Activated T-cell treated with anti-CD3 and anti-CD28 coated beads, Interleukin-2, amount 50 U/mL, for 72 hours (primary cell): ENCODE measurements at regions not wholly inside any gene's neighbourhood (a gene's known extent, or its start where the extent isn't known, plus 50 kb on each side); places are given as distances from the start of the nearest gene placed in this dataset.
"Not testable (repeated sequence)": the region's sequence is repeated elsewhere in the genome, so short reads cannot be mapped to it uniquely, and the experiment has no call there.

Source experiments
- ATAC-seq, 2 donors: fragments of 150-1000 bp; cut with Tn5 transposase; replicated peaks in 1 of 2; 2 replicates each; pipeline ENCODE4 v1.10.0; 2021; ENCODE audit warnings: moderate library complexity in 2 of 2, mild to moderate bottlenecking in 1 of 2
- DNase-seq, 2 donors: peaks; one replicate each; pipeline ENCODE4 v3.0.0; 2021 to 2022; ENCODE audit warnings: mixed read lengths in 1 of 2
- H3K27ac Mint-ChIP-seq: one replicate; pipeline ENCODE4 v1.8.0; 2022; ENCODE audit warnings: mild to moderate bottlenecking, moderate library complexity, mixed read lengths
- H3K27me3 Mint-ChIP-seq: one replicate; pipeline ENCODE4 v1.8.0; 2022; ENCODE audit warnings: low read depth, mixed read lengths
- H3K36me3 Mint-ChIP-seq, 2 donors: one replicate each; pipeline ENCODE4 v1.8.0; 2022; ENCODE audit warnings: mixed read lengths in 2 of 2, mild to moderate bottlenecking in 1 of 2; ENCODE audit not compliant: insufficient read depth in 2 of 2
- H3K4me1 Mint-ChIP-seq: one replicate; pipeline ENCODE4 v1.8.0; 2022; ENCODE audit warnings: low read depth, mixed read lengths
- H3K4me3 Mint-ChIP-seq, 2 donors: one replicate each; pipeline ENCODE4 v1.8.0; 2022; ENCODE audit warnings: mild to moderate bottlenecking in 2 of 2, mixed read lengths in 2 of 2, moderate library complexity in 2 of 2
- H3K9me3 Mint-ChIP-seq, 2 donors: one replicate each; pipeline ENCODE4 v1.8.0; 2022; ENCODE audit warnings: mixed read lengths in 2 of 2

GRCh38 chr14:27314231-27314630, 716.4 kb upstream of the NOVA1 start:
- no peaks in the 10 kb centered on the region for H3K27me3 Mint-ChIP-seq
- H3K9me3 Mint-ChIP-seq, result peaks cover 0 to 10% of the 10 kb centered on the region in 2 donors
- no peak overlapping the region for H3K4me3 Mint-ChIP-seq
- H3K4me1 Mint-ChIP-seq, result no peaks in the 10 kb centered on the region
- DNase-seq, result no peak
- H3K27ac Mint-ChIP-seq, result no peak overlapping the region
- H3K36me3 Mint-ChIP-seq, result peaks cover 0 to 3% of the 10 kb centered on the region in 2 donors
- ATAC-seq, result no peak

- Mint-ChIP-seq H3K4me3 (no peak overlapping the region), H3K9me3 (peaks cover 0 to 10% of the 10 kb centered on the region in 2 donors), H3K4me1 (no peaks in the 10 kb centered on the region), H3K36me3 (no peaks in the 10 kb centered on the region), H3K27me3 (no peaks in the 10 kb centered on the region), H3K27ac (no peak overlapping the region)
- no peak for ATAC-seq
- DNase-seq, result no peak
Observed at GRCh38 chr14:27315477-27315876, 717.6 kb upstream of the NOVA1 start.

GRCh38 chr14:27315947-27316346, 718.1 kb upstream of the NOVA1 start:
- Mint-ChIP-seq H3K27ac (no peak overlapping the region), H3K27me3 (no peaks in the 10 kb centered on the region), H3K36me3 (no peaks in the 10 kb centered on the region), H3K4me3 (no peak overlapping the region), H3K4me1 (no peaks in the 10 kb centered on the region), H3K9me3 (peaks cover 0 to 9% of the 10 kb centered on the region in 2 donors)
- ATAC-seq, result no peak
- DNase-seq, result no peak

GRCh38 chr14:27318774-27319420, 721.1 kb upstream of the NOVA1 start:
- Mint-ChIP-seq H3K36me3 (no peaks in the 10 kb centered on the region), H3K27ac (no peak overlapping the region), H3K4me3 (no peak overlapping the region), H3K9me3 (peaks cover 0 to 8% of the 10 kb centered on the region in 2 donors), H3K27me3 (no peaks in the 10 kb centered on the region), H3K4me1 (no peaks in the 10 kb centered on the region)
- ATAC-seq (no peak), DNase-seq (no peak)

- Mint-ChIP-seq H3K9me3 (peaks cover 0 to 5% of the 10 kb centered on the region in 2 donors), H3K27ac (no peak overlapping the region), H3K27me3 (no peaks in the 10 kb centered on the region), H3K4me3 (no peak overlapping the region), H3K36me3 (no peaks in the 10 kb centered on the region), H3K4me1 (no peaks in the 10 kb centered on the region)
- DNase-seq, result no peak
- no peak for ATAC-seq
Observed at GRCh38 chr14:27320261-27320660, 722.4 kb upstream of the NOVA1 start.

GRCh38 chr14:27327095-27327494, 729.3 kb upstream of the NOVA1 start:
- H3K4me1 Mint-ChIP-seq, result no peaks in the 10 kb centered on the region
- DNase-seq (no peak), ATAC-seq (no peak)
- no peak overlapping the region for H3K4me3 Mint-ChIP-seq
- H3K27me3 Mint-ChIP-seq, result no peaks in the 10 kb centered on the region
- peaks cover 2 to 3% of the 10 kb centered on the region in 2 donors for H3K36me3 Mint-ChIP-seq
- no peak overlapping the region for H3K27ac Mint-ChIP-seq
- H3K9me3 Mint-ChIP-seq, result peaks cover 7 to 8% of the 10 kb centered on the region in 2 donors

- H3K4me1 Mint-ChIP-seq, result no peaks in the 10 kb centered on the region
- ATAC-seq, result no peak
Observed at GRCh38 chr14:27338012-27338411, 740.2 kb upstream of the NOVA1 start.

GRCh38 chr14:27363036-27363435, 765.2 kb upstream of the NOVA1 start:
- H3K27me3 Mint-ChIP-seq, H3K36me3 Mint-ChIP-seq, H3K4me1 Mint-ChIP-seq, ATAC-seq, H3K4me3 Mint-ChIP-seq, H3K27ac Mint-ChIP-seq, DNase-seq: not testable (repeated sequence)
- peaks cover 13% of the 10 kb centered on the region in 2 donors for H3K9me3 Mint-ChIP-seq

More at GRCh38 chr14:27338012-27338411, 740.2 kb upstream of the NOVA1 start:
- Mint-ChIP-seq H3K27me3 (no peaks in the 10 kb centered on the region), H3K9me3 (peaks cover 11 to 15% of the 10 kb centered on the region in 2 donors), H3K36me3 (peaks cover 5 to 6% of the 10 kb centered on the region in 2 donors), H3K4me3 (no peak overlapping the region), H3K27ac (no peak overlapping the region)
- no peak for DNase-seq

GRCh38 chr14:27366596-27366995, 768.8 kb upstream of the NOVA1 start:
- DNase-seq (no peak), ATAC-seq (no peak)
- H3K36me3 Mint-ChIP-seq, result peaks cover 2 to 3% of the 10 kb centered on the region in 2 donors
- no peaks in the 10 kb centered on the region for H3K4me1 Mint-ChIP-seq
- no peaks in the 10 kb centered on the region for H3K27me3 Mint-ChIP-seq
- no peak overlapping the region for H3K27ac Mint-ChIP-seq
- H3K4me3 Mint-ChIP-seq, result no peak overlapping the region
- H3K9me3 Mint-ChIP-seq, result peaks cover 5 to 11% of the 10 kb centered on the region in 2 donors

GRCh38 chr14:27367345-27367744, 769.5 kb upstream of the NOVA1 start:
- Mint-ChIP-seq H3K27me3 (no peaks in the 10 kb centered on the region), H3K4me1 (no peaks in the 10 kb centered on the region), H3K27ac (no peak overlapping the region), H3K36me3 (peaks cover 0 to 2% of the 10 kb centered on the region in 2 donors), H3K4me3 (no peak overlapping the region), H3K9me3 (peaks cover 2 to 12% of the 10 kb centered on the region in 2 donors)
- DNase-seq (no peak), ATAC-seq (no peak)

- H3K36me3 Mint-ChIP-seq, result peaks cover 0 to 2% of the 10 kb centered on the region in 2 donors
- H3K9me3 Mint-ChIP-seq, result peaks cover 3 to 12% of the 10 kb centered on the region in 2 donors
- H3K4me3 Mint-ChIP-seq, result no peak overlapping the region
- H3K27ac Mint-ChIP-seq, result no peak overlapping the region
- DNase-seq, result no peak
- ATAC-seq, result no peak
- no peaks in the 10 kb centered on the region for H3K27me3 Mint-ChIP-seq
- H3K4me1 Mint-ChIP-seq, result no peaks in the 10 kb centered on the region
Observed at GRCh38 chr14:27370074-27370473, 772.2 kb upstream of the NOVA1 start.

GRCh38 chr14:27370775-27371174, 772.9 kb upstream of the NOVA1 start:
- Mint-ChIP-seq H3K4me1 (no peaks in the 10 kb centered on the region), H3K36me3 (peaks cover 0 to 2% of the 10 kb centered on the region in 2 donors), H3K4me3 (no peak overlapping the region), H3K27me3 (no peaks in the 10 kb centered on the region), H3K27ac (no peak overlapping the region), H3K9me3 (peaks cover 3 to 12% of the 10 kb centered on the region in 2 donors)
- DNase-seq, result no peak
- no peak for ATAC-seq

- Mint-ChIP-seq H3K4me3 (no peak overlapping the region), H3K9me3 (peaks cover 5 to 8% of the 10 kb centered on the region in 2 donors), H3K4me1 (no peaks in the 10 kb centered on the region), H3K36me3 (peaks cover 0 to 2% of the 10 kb centered on the region in 2 donors), H3K27ac (no peak overlapping the region), H3K27me3 (no peaks in the 10 kb centered on the region)
- DNase-seq, result no peak
- ATAC-seq, result no peak
Observed at GRCh38 chr14:27371209-27371608, 773.4 kb upstream of the NOVA1 start.

GRCh38 chr14:27371868-27372267, 774.0 kb upstream of the NOVA1 start:
- no peak overlapping the region for H3K27ac Mint-ChIP-seq
- H3K4me3 Mint-ChIP-seq, result no peak overlapping the region
- H3K9me3 Mint-ChIP-seq, result peaks cover 7 to 9% of the 10 kb centered on the region in 2 donors
- H3K36me3 Mint-ChIP-seq, result peaks cover 0 to 2% of the 10 kb centered on the region in 2 donors
- DNase-seq (no peak), ATAC-seq (no peak)
- no peaks in the 10 kb centered on the region for H3K27me3 Mint-ChIP-seq
- no peaks in the 10 kb centered on the region for H3K4me1 Mint-ChIP-seq
